Kidney glomerular epithelial cell (primary cell): ENCODE measurements at regions not wholly inside any gene's neighbourhood (a gene's known extent, or its start where the extent isn't known, plus 50 kb on each side); places are given as distances from the start of the nearest gene placed in this dataset.
A peak's percentile ranks its signal among the peaks of the same experiment; 100 is the strongest.

Experiments used
- DNase-seq: peaks from one replicate; lab custom pipeline; 2025; lab: John Stamatoyannopoulos, UW

DNA sequence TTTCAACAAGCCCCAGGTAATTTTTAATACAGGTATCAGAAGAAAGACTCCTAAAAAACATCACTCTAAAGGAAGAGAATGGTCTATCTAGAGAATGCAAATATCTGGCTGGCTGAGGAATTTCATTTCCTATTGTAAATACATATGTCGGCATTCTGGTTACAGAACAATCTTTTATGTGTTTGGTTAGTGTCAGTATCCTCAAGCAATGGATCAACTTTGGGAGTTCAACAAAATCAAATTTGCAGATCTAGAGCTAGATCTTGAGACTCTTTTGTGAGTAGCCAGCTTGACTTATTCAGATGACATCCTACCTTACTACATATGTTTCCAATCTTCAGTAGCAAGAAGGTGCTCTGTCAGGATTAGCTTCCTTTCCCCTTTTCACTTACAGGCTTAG is 145.1 kb downstream of the BTC start:
- no peak for DNase-seq

DNA sequence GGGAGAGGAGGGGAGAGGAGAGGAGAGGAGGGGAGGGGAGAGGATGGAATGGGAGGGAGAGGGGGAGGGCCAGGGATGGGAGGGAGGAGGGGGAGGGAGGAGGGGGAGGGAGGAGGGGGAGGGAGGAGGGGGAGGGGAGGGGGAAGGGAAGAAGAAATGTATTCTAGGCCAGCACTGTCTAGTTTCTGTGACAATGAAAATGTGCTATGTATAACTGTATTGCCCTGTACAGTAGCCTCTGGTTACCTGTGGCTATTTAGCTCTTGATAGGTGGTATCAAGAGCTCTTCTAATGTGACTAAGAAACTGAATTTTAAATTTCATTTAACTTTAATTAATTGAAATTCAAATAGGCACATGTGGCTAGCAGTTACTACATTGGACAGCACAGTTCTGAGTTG is 143.1 kb downstream of the BTC start:
- DNase-seq = no peak

- no peak for DNase-seq
These were observed 140.7 kb downstream of the BTC start for GRCh38 chr4:74653331-74654229.

DNA sequence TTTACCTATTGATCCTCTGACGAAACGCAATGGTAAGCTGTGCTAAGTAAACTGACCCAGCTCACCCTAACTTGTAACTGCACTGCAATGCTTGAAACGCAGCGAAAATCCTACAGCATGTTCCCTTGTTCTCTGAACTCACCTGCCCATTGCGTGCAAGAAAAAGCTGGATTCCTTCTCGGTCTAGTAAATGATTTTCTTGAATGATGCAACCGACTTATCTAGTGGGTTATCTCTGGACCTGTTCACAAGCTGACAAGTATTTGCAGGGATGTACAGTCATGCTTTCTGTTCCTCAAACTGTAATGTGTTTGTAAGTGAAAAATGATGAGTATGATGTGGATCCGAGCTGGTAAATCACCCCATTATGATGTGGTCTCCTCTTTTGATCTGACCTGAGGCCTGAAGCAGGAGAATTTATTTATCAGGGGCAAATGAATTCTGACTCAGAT is 140.1 kb downstream of the BTC start:
- DNase-seq = peak; percentile 69

DNA sequence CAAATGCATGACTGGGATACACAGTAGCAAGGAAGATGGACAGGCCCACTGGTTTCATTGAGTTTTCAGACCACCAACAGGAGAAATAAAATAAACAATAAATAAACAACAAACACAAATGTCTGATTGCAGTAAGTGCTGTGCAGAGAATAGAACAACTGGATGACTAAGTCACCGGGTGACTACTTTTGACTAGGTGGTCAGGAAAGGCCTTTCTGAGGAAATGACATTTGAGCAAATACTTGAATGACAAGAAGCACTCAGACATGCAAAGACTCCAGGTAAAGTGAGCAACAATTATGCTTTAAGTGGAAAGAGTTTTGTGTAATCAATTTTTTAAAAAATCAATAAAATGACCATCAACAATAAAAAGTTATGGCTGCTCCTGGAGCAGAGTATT is 137.7 kb downstream of the BTC start:
- no peak for DNase-seq

GRCh38 chr4:74658116-74658515 is 136.2 kb downstream of the BTC start:
- no peak for DNase-seq

- DNase-seq = peak; percentile 98
These were observed 134.5 kb downstream of the BTC start for GRCh38 chr4:74659576-74660411.

DNA sequence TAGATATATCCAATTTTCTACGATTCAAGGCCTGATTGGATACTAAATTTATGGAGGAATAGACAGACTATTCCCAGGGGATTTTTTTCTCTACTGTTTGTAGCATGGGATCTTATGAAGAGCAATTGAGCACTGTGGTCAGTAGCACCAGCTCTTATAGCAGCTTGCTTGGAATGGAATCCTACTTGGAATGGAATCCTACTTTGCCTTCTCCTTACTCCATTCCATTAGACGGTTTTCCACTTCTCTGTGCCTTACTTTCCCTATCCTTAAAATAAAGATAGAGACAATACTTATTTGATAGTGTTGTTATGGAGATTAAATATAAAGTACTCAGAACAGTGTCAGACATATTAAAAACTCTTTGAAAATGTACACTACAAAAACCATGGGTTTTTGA is 133.5 kb downstream of the BTC start:
- DNase-seq = no peak

DNA sequence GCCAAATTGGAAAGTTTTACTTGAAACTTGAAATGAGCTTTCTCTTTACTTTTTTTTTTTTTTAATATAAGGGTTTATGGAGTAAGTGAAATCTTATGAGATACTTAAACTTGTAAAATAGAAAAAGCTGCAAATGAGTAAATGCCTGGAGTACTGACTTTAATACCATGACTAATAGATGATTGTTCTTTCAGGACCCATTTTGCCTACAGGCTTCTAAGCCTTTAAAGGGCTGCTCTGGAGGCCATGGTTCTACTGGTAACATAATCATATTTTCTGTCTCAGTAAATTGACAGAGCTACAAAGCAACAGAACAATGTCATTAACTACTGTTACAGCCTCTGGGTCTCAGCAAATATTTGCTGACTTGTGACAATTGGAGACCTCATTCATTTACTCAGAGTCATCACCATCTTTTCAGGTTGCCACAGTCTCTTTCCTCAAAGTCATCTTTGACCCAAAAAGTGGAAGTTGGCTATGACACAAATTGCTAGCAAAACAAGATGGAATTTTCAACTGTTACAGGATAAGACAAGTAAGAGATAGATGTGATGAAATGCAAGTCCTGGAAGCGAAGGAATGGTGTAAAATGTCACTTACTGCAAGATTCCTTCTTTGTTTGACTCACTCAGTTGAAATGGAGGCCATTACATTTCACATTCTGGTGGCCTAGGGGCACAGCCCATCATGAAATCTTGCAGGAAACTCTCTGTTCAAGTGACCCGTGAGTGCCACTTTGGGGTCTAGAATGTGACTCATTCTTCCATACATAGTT is 132.7 kb downstream of the BTC start:
- DNase-seq = no peak

DNA sequence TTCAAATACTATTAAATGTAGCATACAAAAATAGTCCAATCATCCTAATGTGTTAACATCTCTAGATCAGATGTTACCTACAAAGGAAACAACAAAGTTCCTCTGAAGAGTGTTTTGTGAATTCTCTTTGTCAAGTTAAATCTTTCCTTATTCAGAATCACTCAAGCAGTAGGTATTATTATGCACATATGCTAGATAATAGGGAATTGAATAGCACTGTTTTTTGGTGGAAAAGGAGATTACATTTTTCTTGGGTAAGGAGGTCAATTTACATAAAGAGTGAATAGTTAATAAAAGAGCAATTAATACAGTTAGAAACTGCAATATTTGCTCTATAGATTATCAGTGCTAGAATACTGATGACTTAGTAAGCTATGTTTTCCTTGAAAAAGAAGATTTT is 130.7 kb downstream of the BTC start:
- no peak for DNase-seq

GRCh38 chr4:74665346-74665745 is 129.0 kb downstream of the BTC start:
- DNase-seq = no peak

- DNase-seq = no peak
These were observed 128.4 kb downstream of the BTC start for GRCh38 chr4:74665876-74666275.

GRCh38 chr4:74667438-74667837 is 126.9 kb downstream of the BTC start:
- no peak for DNase-seq

GRCh38 chr4:74667944-74668343 is 126.4 kb downstream of the BTC start:
- DNase-seq = no peak

DNA sequence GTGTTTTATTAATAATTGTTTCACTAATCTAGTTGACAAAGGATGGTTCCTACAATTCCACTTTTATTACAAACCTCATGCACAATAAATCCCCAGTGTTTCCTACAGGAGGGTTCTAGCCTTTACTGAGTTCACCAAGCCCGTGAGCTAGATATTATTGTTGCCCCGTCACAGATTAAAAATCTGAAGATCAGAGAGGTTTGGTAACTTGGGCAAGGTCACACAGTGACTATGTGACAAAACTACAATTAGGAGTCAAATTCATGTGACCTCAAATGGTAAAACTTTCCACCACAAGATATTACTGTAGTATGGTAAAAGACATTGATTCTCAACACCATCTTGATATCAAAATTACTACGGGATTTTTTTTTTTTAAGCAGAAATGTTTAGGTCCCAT is 124.6 kb downstream of the BTC start:
- no peak for DNase-seq

DNA sequence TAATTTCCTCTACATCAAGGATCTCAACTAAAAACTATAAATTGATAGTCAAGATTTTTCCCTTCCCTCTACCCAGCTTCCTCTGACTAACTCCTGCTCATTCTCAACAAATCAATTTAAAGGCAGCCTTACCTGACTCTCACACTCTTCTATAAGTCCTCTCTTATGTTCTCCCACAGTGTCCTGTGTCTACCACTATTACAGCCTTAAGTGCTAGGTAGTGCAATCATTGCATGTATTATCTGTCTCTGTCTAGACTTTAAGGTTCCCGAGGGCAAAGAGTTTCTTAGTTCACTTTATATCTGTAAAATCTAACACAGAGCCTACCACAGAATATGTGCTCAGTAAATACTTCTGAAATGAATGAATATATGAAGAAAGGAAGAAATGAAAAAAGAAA is 123.7 kb downstream of the BTC start:
- DNase-seq = no peak

DNA sequence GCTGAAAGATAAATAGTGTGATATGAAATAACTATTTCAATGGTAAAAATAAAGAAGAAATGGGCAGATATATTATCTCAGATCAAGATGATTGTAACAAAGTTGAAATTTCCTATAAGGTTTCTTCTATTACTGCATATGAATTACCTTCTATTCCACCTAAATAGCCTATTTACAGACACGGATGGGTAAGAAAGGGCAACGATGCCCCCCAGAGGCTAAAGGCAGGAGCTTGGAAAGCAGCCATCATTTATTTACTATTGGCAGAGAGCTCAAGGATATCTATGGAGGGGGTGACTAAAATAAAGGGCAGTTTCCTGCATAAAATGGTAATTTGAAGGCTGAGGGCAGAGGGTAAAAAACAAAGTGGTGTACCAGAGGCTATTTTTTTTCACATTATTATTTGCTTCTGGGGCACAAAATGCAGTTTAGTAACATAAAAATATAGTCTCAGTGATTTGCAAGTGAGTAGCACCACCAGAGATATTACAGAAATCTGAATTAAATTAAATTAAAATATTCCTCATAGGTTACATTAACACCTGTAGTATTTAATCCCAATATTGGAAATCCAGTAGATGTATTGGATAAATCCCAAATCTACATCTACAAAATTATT is 123.1 kb downstream of the BTC start:
- DNase-seq = peak; percentile 62

DNA sequence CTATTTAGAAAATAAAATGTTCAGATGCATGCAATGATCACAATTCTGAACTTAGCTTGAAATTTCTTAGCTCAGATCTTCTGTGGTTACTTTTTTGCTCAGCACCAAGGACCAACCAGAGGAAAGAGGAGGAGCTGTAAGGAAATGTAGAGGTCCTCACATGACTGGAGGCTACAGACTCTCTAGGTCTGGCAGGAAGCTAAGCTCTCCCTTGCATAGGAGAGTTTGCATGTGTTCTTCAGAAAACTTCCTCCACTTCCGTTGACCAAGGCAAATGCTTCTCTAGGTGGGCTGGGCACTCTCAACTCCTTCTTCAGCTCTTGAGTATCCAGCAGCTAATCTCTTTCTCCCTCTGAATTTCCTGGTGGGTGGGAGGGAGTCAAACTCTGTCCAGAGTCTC is 119.6 kb downstream of the BTC start:
- no peak for DNase-seq

GRCh38 chr4:74675673-74676279 is 118.5 kb downstream of the BTC start:
- DNase-seq = peak; percentile 85

GRCh38 chr4:74682567-74683359 is 111.6 kb downstream of the BTC start:
- peak; percentile 96 for DNase-seq

- DNase-seq = no peak
These were observed 101.4 kb downstream of the BTC start for GRCh38 chr4:74692972-74693371.
